Astrocyte (in vitro differentiated cells and primary cell): ENCODE measurements at regions not wholly inside any gene's neighbourhood (a gene's known extent, or its start where the extent isn't known, plus 50 kb on each side); places are given as distances from the start of the nearest gene placed in this dataset.

Experiments
- DNase-seq: peaks from one replicate; pipeline ENCODE4 v3.0.0-alpha.2; 2010; ENCODE audit warnings: low read depth
- FAIRE-seq: peaks from 2 replicates; lab custom pipeline; 2011; peaks lifted over from hg19 to GRCh38; lab: Jason Lieb, UNC
- H2AFZ ChIP-seq: 2 replicates; pipeline ENCODE4 v1.6.0; 2012; ENCODE audit warnings: low read depth, low read length, inconsistent platforms
- H3K27ac ChIP-seq: 2 replicates; pipeline ENCODE4 v1.5.1; 2011; ENCODE audit warnings: low read depth, low read length, inconsistent platforms
- H3K27me3 ChIP-seq: 2 replicates; pipeline ENCODE4 v1.6.0; 2011; ENCODE audit warnings: low read length, inconsistent platforms; ENCODE audit not compliant: insufficient read depth
- H3K36me3 ChIP-seq: 2 replicates; pipeline ENCODE4 v1.5.1; 2011; ENCODE audit warnings: low read length, inconsistent platforms; ENCODE audit not compliant: insufficient read depth
- H3K4me1 ChIP-seq: 2 replicates; pipeline ENCODE4 v1.5.1; 2011; ENCODE audit warnings: low read length, inconsistent platforms; ENCODE audit not compliant: insufficient read depth
- H3K4me2 ChIP-seq: 2 replicates; pipeline ENCODE4 v1.6.0; 2012; ENCODE audit warnings: low read length, inconsistent platforms
- H3K4me3 ChIP-seq: 2 replicates; pipeline ENCODE4 v1.5.1; 2011; ENCODE audit warnings: low read depth, mild to moderate bottlenecking, low read length, inconsistent platforms; ENCODE audit not compliant: insufficient read depth
- H3K79me2 ChIP-seq: 2 replicates; pipeline ENCODE4 v1.6.0; 2012; ENCODE audit warnings: mild to moderate bottlenecking, low read length, inconsistent platforms; ENCODE audit not compliant: insufficient read depth
- H3K9ac ChIP-seq: 2 replicates; pipeline ENCODE4 v1.6.0; 2012; ENCODE audit warnings: mild to moderate bottlenecking, low read length, inconsistent platforms
- H3K9me3 ChIP-seq: 2 replicates; pipeline ENCODE4 v1.5.1; 2012; ENCODE audit warnings: low read depth, mild to moderate bottlenecking, low read length, inconsistent platforms; ENCODE audit not compliant: insufficient read depth
- H4K20me1 ChIP-seq: 2 replicates; pipeline ENCODE4 v1.6.0; 2012; ENCODE audit warnings: low read length, inconsistent platforms; ENCODE audit not compliant: insufficient read depth
- H3K27ac Mint-ChIP-seq: one replicate; pipeline ENCODE4 v1.8.0; 2021; ENCODE audit warnings: mild to moderate bottlenecking, mixed read lengths; ENCODE audit not compliant: unreplicated experiment
- H3K27me3 Mint-ChIP-seq: one replicate; pipeline ENCODE4 v1.8.0; 2021; ENCODE audit warnings: low read depth, mixed read lengths; ENCODE audit not compliant: unreplicated experiment
- H3K36me3 Mint-ChIP-seq: one replicate; pipeline ENCODE4 v1.8.0; 2021; ENCODE audit warnings: low read depth, mixed read lengths; ENCODE audit not compliant: unreplicated experiment
- H3K4me1 Mint-ChIP-seq: one replicate; pipeline ENCODE4 v1.8.0; 2021; ENCODE audit warnings: low read depth, mixed read lengths; ENCODE audit not compliant: unreplicated experiment
- H3K4me3 Mint-ChIP-seq: one replicate; pipeline ENCODE4 v1.8.0; 2021; ENCODE audit warnings: mild to moderate bottlenecking, moderate library complexity, mixed read lengths; ENCODE audit not compliant: unreplicated experiment
- H3K9me3 Mint-ChIP-seq: one replicate; pipeline ENCODE4 v1.8.0; 2021; ENCODE audit warnings: mild to moderate bottlenecking, mixed read lengths; ENCODE audit not compliant: unreplicated experiment
- EZH2 ChIP-seq: IDR thresholded peaks from 2 replicates; pipeline ENCODE4 v1.6.1; 2012; ENCODE audit warnings: mild to moderate bottlenecking, low read length, inconsistent platforms; ENCODE audit not compliant: insufficient read depth
- TF ChIP-seq, protein P1 (sequence below): IDR thresholded peaks from 2 replicates; pipeline ENCODE4 v1.5.1; 2011; ENCODE audit warnings: low read depth, mild to moderate bottlenecking, inconsistent platforms, low read length, moderate library complexity; ENCODE audit not compliant: insufficient read depth

DNA sequence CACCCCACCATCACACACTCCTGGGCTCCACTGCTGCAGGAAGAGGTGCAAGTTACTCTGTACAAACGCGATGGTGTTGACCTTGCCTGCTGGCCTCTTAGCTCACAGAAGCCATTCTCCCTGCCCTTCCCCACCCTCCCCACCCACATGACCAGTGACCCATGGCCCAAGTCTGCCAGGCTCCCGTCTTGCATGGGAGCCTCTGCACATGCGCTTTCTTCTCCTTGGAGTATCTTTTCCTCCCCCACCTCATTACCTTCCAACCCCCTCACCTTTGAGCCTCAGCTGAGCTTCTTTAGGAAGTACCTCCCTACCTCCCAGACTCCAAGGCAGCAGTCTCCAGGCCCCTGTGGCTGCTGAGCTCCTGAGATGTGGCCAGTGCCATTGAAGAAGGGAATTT lies 337.7 kb upstream of the ZNF32 start:
- no peak overlapping the region for H3K4me3 ChIP-seq
- H3K9me3 ChIP-seq = peaks cover 3% of the 10 kb centered on the region
- DNase-seq = no peak
- no peaks in the 10 kb centered on the region for H3K36me3 ChIP-seq
- H3K4me1 ChIP-seq = no peaks in the 10 kb centered on the region
- H3K4me2 ChIP-seq = no peak overlapping the region
- H3K36me3 Mint-ChIP-seq = no peaks in the 10 kb centered on the region
- H3K9me3 Mint-ChIP-seq = peaks cover 12% of the 10 kb centered on the region
- no peak for FAIRE-seq
- TF ChIP-seq EZH2 = no peak
- TF ChIP-seq, protein P1, sequence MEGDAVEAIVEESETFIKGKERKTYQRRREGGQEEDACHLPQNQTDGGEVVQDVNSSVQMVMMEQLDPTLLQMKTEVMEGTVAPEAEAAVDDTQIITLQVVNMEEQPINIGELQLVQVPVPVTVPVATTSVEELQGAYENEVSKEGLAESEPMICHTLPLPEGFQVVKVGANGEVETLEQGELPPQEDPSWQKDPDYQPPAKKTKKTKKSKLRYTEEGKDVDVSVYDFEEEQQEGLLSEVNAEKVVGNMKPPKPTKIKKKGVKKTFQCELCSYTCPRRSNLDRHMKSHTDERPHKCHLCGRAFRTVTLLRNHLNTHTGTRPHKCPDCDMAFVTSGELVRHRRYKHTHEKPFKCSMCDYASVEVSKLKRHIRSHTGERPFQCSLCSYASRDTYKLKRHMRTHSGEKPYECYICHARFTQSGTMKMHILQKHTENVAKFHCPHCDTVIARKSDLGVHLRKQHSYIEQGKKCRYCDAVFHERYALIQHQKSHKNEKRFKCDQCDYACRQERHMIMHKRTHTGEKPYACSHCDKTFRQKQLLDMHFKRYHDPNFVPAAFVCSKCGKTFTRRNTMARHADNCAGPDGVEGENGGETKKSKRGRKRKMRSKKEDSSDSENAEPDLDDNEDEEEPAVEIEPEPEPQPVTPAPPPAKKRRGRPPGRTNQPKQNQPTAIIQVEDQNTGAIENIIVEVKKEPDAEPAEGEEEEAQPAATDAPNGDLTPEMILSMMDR = no peak
- H3K9ac ChIP-seq = no peak overlapping the region
- H3K79me2 ChIP-seq = no peaks in the 10 kb centered on the region
- H3K27ac Mint-ChIP-seq = no peak overlapping the region
- H3K4me3 Mint-ChIP-seq = no peak overlapping the region
- no peak overlapping the region for H2AFZ ChIP-seq
- no peaks in the 10 kb centered on the region for H3K27me3 ChIP-seq
- no peaks in the 10 kb centered on the region for H3K4me1 Mint-ChIP-seq
- H4K20me1 ChIP-seq = no peaks in the 10 kb centered on the region
- no peak overlapping the region for H3K27ac ChIP-seq
- H3K27me3 Mint-ChIP-seq = peaks cover 10% of the 10 kb centered on the region

DNA sequence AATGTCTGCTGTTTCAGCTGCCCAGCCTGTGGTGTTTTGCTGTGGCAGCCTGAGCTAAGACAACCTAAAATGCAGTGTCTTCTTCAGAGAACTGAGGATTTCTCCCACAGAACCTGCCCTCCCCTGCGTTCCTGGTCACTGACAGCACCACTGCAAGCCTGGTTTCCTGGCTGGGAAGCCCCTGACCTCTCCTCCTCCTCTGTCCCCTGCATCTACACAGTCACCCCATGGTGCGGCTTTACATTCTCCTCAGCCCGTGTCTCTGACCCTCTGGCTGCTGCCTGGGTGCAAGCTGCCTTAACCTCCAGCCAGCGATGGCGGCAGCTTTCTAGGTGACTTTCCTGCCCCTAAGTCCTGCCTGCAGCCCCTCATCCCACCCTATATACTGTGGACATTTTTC lies 337.3 kb upstream of the ZNF32 start:
- H3K4me3 Mint-ChIP-seq = no peak overlapping the region
- Histone ChIP-seq H3K4me1 (no peaks in the 10 kb centered on the region), H3K9me3 (peaks cover 3% of the 10 kb centered on the region), H3K27ac (no peak overlapping the region), H3K9ac (no peak overlapping the region), H3K36me3 (no peaks in the 10 kb centered on the region), H3K79me2 (no peaks in the 10 kb centered on the region), H3K4me3 (no peak overlapping the region), H3K27me3 (no peaks in the 10 kb centered on the region), H4K20me1 (no peaks in the 10 kb centered on the region), H3K4me2 (no peak overlapping the region), H2AFZ (no peak overlapping the region)
- no peaks in the 10 kb centered on the region for H3K36me3 Mint-ChIP-seq
- no peak for DNase-seq
- H3K27me3 Mint-ChIP-seq = peaks cover 10% of the 10 kb centered on the region
- H3K9me3 Mint-ChIP-seq = peaks cover 12% of the 10 kb centered on the region
- TF ChIP-seq, protein P1 = no peak
- TF ChIP-seq EZH2 = no peak
- H3K27ac Mint-ChIP-seq = no peak overlapping the region
- H3K4me1 Mint-ChIP-seq = no peaks in the 10 kb centered on the region
- FAIRE-seq = no peak

DNA sequence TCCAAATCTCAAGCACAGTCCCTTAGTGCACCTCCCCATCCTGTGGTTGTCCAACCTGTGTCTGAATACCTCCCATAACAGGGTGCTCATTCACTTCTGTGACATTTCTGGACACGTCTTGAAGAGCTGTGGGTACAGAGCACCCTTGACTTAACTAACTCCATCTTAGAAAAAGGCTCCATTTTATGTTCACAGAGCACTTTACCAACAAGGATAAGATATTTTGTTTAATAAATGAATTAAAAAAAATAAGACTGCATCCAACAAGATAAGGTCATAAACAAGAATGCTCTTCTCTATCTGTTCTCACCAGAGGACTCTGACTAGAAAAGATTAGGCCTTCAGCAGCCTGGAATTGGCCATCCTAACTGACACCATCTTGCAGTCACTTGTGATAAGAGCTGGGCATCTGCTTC lies 335.2 kb upstream of the ZNF32 start:
- TF ChIP-seq EZH2 = no peak
- TF ChIP-seq, protein P1 = no peak
- Mint-ChIP-seq H3K4me3 (no peak overlapping the region), H3K9me3 (peaks cover 9% of the 10 kb centered on the region), H3K4me1 (no peaks in the 10 kb centered on the region), H3K27ac (no peak overlapping the region), H3K36me3 (no peaks in the 10 kb centered on the region), H3K27me3 (peaks cover 10% of the 10 kb centered on the region)
- Histone ChIP-seq H3K4me1 (no peaks in the 10 kb centered on the region), H4K20me1 (no peaks in the 10 kb centered on the region), H3K79me2 (no peaks in the 10 kb centered on the region), H2AFZ (no peak overlapping the region), H3K4me2 (no peak overlapping the region), H3K27me3 (no peaks in the 10 kb centered on the region), H3K36me3 (no peaks in the 10 kb centered on the region), H3K27ac (no peak overlapping the region), H3K9ac (no peak overlapping the region), H3K4me3 (no peak overlapping the region), H3K9me3 (peaks cover 3% of the 10 kb centered on the region)
- FAIRE-seq (no peak), DNase-seq (no peak)
